Activated CD4-positive, alpha-beta T cell treated with anti-CD3 and anti-CD28 coated beads, Interleukin-2, amount 10 ng/mL, durations not matched to agents 7 days and 5 days (primary cell): ENCODE measurements at regions not wholly inside any gene's neighbourhood (a gene's known extent, or its start where the extent isn't known, plus 50 kb on each side); places are given as distances from the start of the nearest gene placed in this dataset.
"Not testable (repeated sequence)": the region's sequence is repeated elsewhere in the genome, so short reads cannot be mapped to it uniquely, and the experiment has no call there.

Source experiments
- CTCF ChIA-PET: fragments of 350-600 bp; sonication (Branson Sonifier 250); formaldehyde crosslinking; loops from one replicate; lab custom pipeline; 2021; ENCODE audit warnings: antibody characterized with exemption; lab: Charles Lee
- POLR2A ChIA-PET: fragments of 350-600 bp; sonication (Branson Sonifier 250); formaldehyde crosslinking; loops from one replicate; lab custom pipeline; 2021; ENCODE audit warnings: antibody characterized with exemption; lab: Charles Lee
- DNase-seq: peaks from one replicate; pipeline ENCODE4 v3.0.0-alpha.2; 2020
- H3K27ac Mint-ChIP-seq: one replicate; pipeline ENCODE4 v1.8.0; 2021; ENCODE audit warnings: mild to moderate bottlenecking, moderate library complexity, mixed read lengths
- H3K27me3 Mint-ChIP-seq: one replicate; pipeline ENCODE4 v1.8.0; 2021; ENCODE audit warnings: mixed read lengths
- H3K36me3 Mint-ChIP-seq: one replicate; pipeline ENCODE4 v1.8.0; 2021; ENCODE audit warnings: low read depth, mixed read lengths
- H3K4me1 Mint-ChIP-seq: one replicate; pipeline ENCODE4 v1.8.0; 2021; ENCODE audit warnings: mixed read lengths
- H3K4me3 Mint-ChIP-seq: one replicate; pipeline ENCODE4 v1.8.0; 2021; ENCODE audit warnings: mild to moderate bottlenecking, moderate library complexity, mixed read lengths
- H3K9me3 Mint-ChIP-seq: one replicate; pipeline ENCODE4 v1.8.0; 2021; ENCODE audit warnings: mixed read lengths

DNA sequence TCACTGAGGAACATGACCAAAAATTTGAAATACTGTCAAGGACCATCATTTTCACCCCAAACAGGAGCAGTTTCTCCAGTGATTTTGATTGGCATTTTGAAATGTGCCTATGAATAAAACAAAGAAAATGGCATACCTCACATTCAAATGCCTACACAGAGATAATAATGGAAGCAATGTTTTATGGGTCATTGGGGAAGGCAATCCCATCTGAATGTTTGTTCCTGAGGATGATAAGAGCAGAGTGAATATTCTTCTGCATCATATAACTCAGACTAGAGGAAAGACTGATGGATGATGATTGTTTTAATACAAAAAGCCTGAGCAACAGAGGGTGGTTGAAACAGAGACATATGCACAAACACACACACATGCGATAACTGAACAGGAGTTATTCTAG, 2749.9 kb downstream of the PCDH9 start:
- CTCF ChIA-PET: no interaction called here
- peaks cover 11% of the 10 kb centered on the region for H3K9me3 Mint-ChIP-seq
- DNase-seq: no peak
- no peak overlapping the region for H3K27ac Mint-ChIP-seq
- H3K4me1 Mint-ChIP-seq: no peaks in the 10 kb centered on the region
- no peak overlapping the region for H3K4me3 Mint-ChIP-seq
- H3K27me3 Mint-ChIP-seq: no peaks in the 10 kb centered on the region
- POLR2A ChIA-PET: no interaction called here
- H3K36me3 Mint-ChIP-seq: no peaks in the 10 kb centered on the region

DNA sequence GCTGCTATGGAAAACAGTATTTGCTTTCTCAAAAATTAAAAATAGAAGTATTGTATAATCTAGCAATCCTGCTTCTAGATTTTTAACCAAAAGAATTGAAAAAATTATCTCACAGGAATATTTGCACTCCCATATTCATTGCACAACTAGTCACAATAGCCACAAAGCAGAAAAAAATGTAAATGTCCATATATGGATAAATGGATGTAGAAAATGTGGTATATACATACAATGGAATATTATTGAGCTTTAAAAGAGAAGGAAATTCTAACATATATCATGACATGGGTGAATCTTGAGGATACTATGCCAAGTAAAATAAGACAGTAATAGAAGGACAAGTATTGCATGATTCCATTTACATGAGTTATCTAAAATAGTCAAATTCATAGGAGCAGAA, 2753.0 kb downstream of the PCDH9 start:
- Mint-ChIP-seq H3K4me1 (no peaks in the 10 kb centered on the region), H3K9me3 (peaks cover 6% of the 10 kb centered on the region), H3K27me3 (no peaks in the 10 kb centered on the region), H3K36me3 (no peaks in the 10 kb centered on the region), H3K27ac (no peak overlapping the region), H3K4me3 (no peak overlapping the region)
- POLR2A ChIA-PET: no interaction called here
- CTCF ChIA-PET: no interaction called here
- no peak for DNase-seq

DNA sequence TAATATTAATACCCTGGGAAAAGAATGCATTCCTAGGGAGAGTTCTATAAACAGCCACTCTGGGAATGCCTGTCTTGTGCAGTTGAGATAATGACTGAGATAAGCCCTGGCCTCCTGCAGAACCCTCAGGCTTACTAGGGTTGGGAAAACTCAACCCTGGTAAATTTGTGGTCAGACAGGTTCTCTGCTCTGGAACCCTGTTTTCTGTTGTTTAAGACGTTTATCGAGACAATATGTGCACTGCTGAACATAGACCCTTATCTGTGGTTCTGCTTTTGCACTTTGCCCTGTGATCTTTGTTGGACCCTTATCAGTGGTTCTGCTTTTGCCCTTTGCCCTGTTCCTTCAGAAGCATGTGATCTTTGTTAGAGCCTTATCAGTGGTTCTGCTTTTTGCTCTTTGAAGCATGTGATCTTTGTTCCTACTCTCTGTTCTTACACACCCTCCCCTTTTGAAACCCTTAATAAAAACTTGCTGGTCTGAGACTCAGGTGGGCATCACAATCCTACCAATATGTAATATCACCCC, 2754.0 kb downstream of the PCDH9 start:
- H3K36me3 Mint-ChIP-seq, H3K9me3 Mint-ChIP-seq, POLR2A ChIA-PET, CTCF ChIA-PET, H3K4me1 Mint-ChIP-seq, DNase-seq, H3K27me3 Mint-ChIP-seq, H3K4me3 Mint-ChIP-seq, H3K27ac Mint-ChIP-seq: not testable (repeated sequence)

DNA sequence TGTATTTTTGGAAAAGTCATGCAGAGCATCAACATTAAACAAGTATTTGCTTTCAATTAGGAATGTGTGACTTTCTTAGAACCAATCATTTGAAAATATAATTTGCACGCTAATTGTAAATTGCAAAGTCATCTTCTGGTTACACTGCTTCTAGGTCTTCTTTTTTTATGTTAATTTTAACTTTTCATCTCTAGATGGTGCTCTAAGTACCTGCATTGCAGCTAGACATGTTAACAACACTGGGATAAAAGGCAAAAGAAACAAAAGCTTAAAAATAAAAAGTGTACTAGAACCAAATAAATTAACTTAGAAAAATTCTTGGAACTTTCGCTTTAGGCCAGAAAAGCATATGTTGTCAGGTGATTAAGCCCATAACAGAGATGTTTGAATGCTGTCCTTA, 2758.2 kb downstream of the PCDH9 start:
- no peaks in the 10 kb centered on the region for H3K4me1 Mint-ChIP-seq
- DNase-seq: no peak
- no peaks in the 10 kb centered on the region for H3K27me3 Mint-ChIP-seq
- no peaks in the 10 kb centered on the region for H3K36me3 Mint-ChIP-seq
- no peaks in the 10 kb centered on the region for H3K9me3 Mint-ChIP-seq
- CTCF ChIA-PET: no interaction called here
- no peak overlapping the region for H3K27ac Mint-ChIP-seq
- POLR2A ChIA-PET: no interaction called here
- no peak overlapping the region for H3K4me3 Mint-ChIP-seq

DNA sequence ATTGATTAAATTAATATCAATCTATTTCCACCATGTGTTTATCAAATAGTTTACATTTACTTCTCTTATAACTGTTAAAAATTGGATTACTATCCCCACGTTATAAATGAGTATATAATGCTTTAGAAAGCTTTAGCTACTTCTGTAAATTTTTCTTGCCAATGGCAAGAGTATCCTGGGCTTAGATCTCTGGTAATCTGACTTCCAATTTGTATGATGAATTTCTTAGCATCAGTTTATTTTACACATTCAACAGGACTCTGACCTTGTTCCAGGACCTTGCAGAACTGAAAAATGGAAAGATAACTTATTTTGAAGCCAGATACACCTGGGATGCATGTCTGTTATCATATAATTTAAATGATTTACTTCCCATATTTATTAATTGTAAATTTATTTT, 2759.4 kb downstream of the PCDH9 start:
- no peak for DNase-seq
- Mint-ChIP-seq H3K27me3 (no peaks in the 10 kb centered on the region), H3K4me1 (no peaks in the 10 kb centered on the region), H3K4me3 (no peak overlapping the region), H3K27ac (no peak overlapping the region), H3K9me3 (no peaks in the 10 kb centered on the region), H3K36me3 (no peaks in the 10 kb centered on the region)
- ChIA-PET POLR2A (no interaction called here), CTCF (interaction anchor here (0.6 kb wide), 1 partner anchor 481 kb away, joined by 3 read pairs; no protein-coding TSS in a partner anchor)

- Mint-ChIP-seq H3K4me1 (no peaks in the 10 kb centered on the region), H3K4me3 (no peak overlapping the region), H3K9me3 (peaks cover 2% of the 10 kb centered on the region), H3K27ac (no peak overlapping the region), H3K36me3 (no peaks in the 10 kb centered on the region), H3K27me3 (no peaks in the 10 kb centered on the region)
- ChIA-PET POLR2A (no interaction called here), CTCF (no interaction called here)
- DNase-seq: no peak
These were observed 2770.4 kb downstream of the PCDH9 start for GRCh38 chr13:64459778-64460177.

GRCh38 chr13:64457976-64458375, 2772.2 kb downstream of the PCDH9 start:
- Mint-ChIP-seq H3K4me1 (no peaks in the 10 kb centered on the region), H3K36me3 (no peaks in the 10 kb centered on the region), H3K27ac (no peak overlapping the region), H3K9me3 (peaks cover 3% of the 10 kb centered on the region), H3K4me3 (no peak overlapping the region), H3K27me3 (no peaks in the 10 kb centered on the region)
- DNase-seq: no peak
- ChIA-PET POLR2A (no interaction called here), CTCF (interaction anchor here (0.7 kb wide), 1 partner anchor 415 kb away, joined by 3 read pairs; no protein-coding TSS in a partner anchor)

DNA sequence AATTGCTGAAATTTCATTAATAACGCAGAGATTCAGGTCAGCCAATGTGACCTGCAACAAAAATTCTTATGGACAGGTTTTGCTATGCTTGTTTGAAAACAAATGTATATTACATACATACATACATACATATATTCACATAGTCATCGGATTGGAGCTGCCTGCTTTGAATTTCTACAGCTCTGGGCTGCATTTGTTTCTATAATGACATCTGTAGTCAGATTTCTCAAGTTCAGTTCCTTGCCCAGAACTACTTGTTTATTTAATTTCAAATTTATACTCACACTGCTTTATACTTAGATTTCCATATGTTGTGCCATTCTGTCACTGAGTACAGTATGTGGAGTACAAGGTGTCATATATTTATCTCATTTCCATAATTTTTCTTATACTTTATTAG, 2775.0 kb downstream of the PCDH9 start:
- Mint-ChIP-seq H3K9me3 (peaks cover 2% of the 10 kb centered on the region), H3K4me3 (no peak overlapping the region), H3K4me1 (no peaks in the 10 kb centered on the region), H3K36me3 (no peaks in the 10 kb centered on the region), H3K27ac (no peak overlapping the region), H3K27me3 (no peaks in the 10 kb centered on the region)
- ChIA-PET POLR2A (no interaction called here), CTCF (no interaction called here)
- no peak for DNase-seq

GRCh38 chr13:64453831-64454230, 2776.3 kb downstream of the PCDH9 start:
- no peak for DNase-seq
- H3K36me3 Mint-ChIP-seq: no peaks in the 10 kb centered on the region
- H3K4me3 Mint-ChIP-seq: no peak overlapping the region
- ChIA-PET CTCF (no interaction called here), POLR2A (no interaction called here)
- no peak overlapping the region for H3K27ac Mint-ChIP-seq
- peaks cover 2% of the 10 kb centered on the region for H3K9me3 Mint-ChIP-seq
- H3K27me3 Mint-ChIP-seq: no peaks in the 10 kb centered on the region
- H3K4me1 Mint-ChIP-seq: no peaks in the 10 kb centered on the region

GRCh38 chr13:64446372-64446771, 2783.8 kb downstream of the PCDH9 start:
- H3K4me1 Mint-ChIP-seq: no peaks in the 10 kb centered on the region
- ChIA-PET CTCF (no interaction called here), POLR2A (no interaction called here)
- no peak overlapping the region for H3K4me3 Mint-ChIP-seq
- H3K36me3 Mint-ChIP-seq: no peaks in the 10 kb centered on the region
- H3K9me3 Mint-ChIP-seq: no peaks in the 10 kb centered on the region
- DNase-seq: no peak
- H3K27ac Mint-ChIP-seq: no peak overlapping the region
- no peaks in the 10 kb centered on the region for H3K27me3 Mint-ChIP-seq

- H3K36me3 Mint-ChIP-seq: no peaks in the 10 kb centered on the region
- no peak overlapping the region for H3K27ac Mint-ChIP-seq
- H3K4me1 Mint-ChIP-seq: no peaks in the 10 kb centered on the region
- ChIA-PET POLR2A (no interaction called here), CTCF (no interaction called here)
- no peak overlapping the region for H3K4me3 Mint-ChIP-seq
- H3K27me3 Mint-ChIP-seq: no peaks in the 10 kb centered on the region
- H3K9me3 Mint-ChIP-seq: no peaks in the 10 kb centered on the region
- no peak for DNase-seq
These were observed 2788.4 kb downstream of the PCDH9 start for GRCh38 chr13:64441740-64442139.

GRCh38 chr13:64438084-64438483, 2792.1 kb downstream of the PCDH9 start:
- CTCF ChIA-PET: no interaction called here
- Mint-ChIP-seq H3K9me3 (no peaks in the 10 kb centered on the region), H3K4me3 (no peak overlapping the region), H3K4me1 (no peaks in the 10 kb centered on the region), H3K27ac (no peak overlapping the region), H3K36me3 (no peaks in the 10 kb centered on the region), H3K27me3 (no peaks in the 10 kb centered on the region)
- no peak for DNase-seq
- POLR2A ChIA-PET: no interaction called here

GRCh38 chr13:64429691-64430090, 2800.4 kb downstream of the PCDH9 start:
- Mint-ChIP-seq H3K27me3 (no peaks in the 10 kb centered on the region), H3K27ac (no peak overlapping the region), H3K4me1 (no peaks in the 10 kb centered on the region), H3K36me3 (no peaks in the 10 kb centered on the region), H3K4me3 (no peak overlapping the region), H3K9me3 (no peaks in the 10 kb centered on the region)
- DNase-seq: no peak
- ChIA-PET CTCF (no interaction called here), POLR2A (no interaction called here)

- ChIA-PET POLR2A (no interaction called here), CTCF (no interaction called here)
- Mint-ChIP-seq H3K27ac (no peak overlapping the region), H3K4me1 (no peaks in the 10 kb centered on the region), H3K9me3 (peaks cover 2% of the 10 kb centered on the region), H3K27me3 (no peaks in the 10 kb centered on the region), H3K36me3 (no peaks in the 10 kb centered on the region), H3K4me3 (no peak overlapping the region)
- DNase-seq: no peak
These were observed 2801.9 kb downstream of the PCDH9 start for GRCh38 chr13:64428196-64428595.
